GM12878 (cell line): ENCODE measurements at regions not wholly inside any gene's neighbourhood (a gene's known extent, or its start where the extent isn't known, plus 50 kb on each side); places are given as distances from the start of the nearest gene placed in this dataset.

Experiments
- CBFB ChIP-seq: IDR thresholded peaks from 2 replicates; pipeline ENCODE4 v1.6.1; 2016; ENCODE audit warnings: antibody characterized with exemption, low read depth
- CHD4 ChIP-seq: fragments of 200-600 bp; sonication (generic); IDR thresholded peaks from 2 replicates; pipeline ENCODE4 v1.6.1; 2016; ENCODE audit warnings: mild to moderate bottlenecking
- CTCF ChIP-seq, 3 experiments: IDR thresholded peaks in 2 of 3; conservative IDR thresholded peaks in 1 of 3; 2 replicates each; pipeline ENCODE4 v1.5.1; 2011; ENCODE audit warnings: low read depth in 3 of 3, low read length in 3 of 3, mild to moderate bottlenecking in 3 of 3, control low read depth in 2 of 3, moderate library complexity in 2 of 3, inconsistent platforms in 1 of 3, mixed read lengths in 1 of 3; ENCODE audit not compliant: control insufficient read depth in 2 of 3, insufficient read depth in 1 of 3; ENCODE audit errors: extremely low read depth in 1 of 3
- ESRRA ChIP-seq: IDR thresholded peaks from 2 replicates; pipeline ENCODE4 v1.6.1; 2012; ENCODE audit warnings: mild to moderate bottlenecking, low read length, improper control_type of control experiment
- GABPA ChIP-seq: IDR thresholded peaks from 2 replicates; pipeline ENCODE4 v1.6.1; 2014; ENCODE audit warnings: antibody characterized with exemption, low read depth, mild to moderate bottlenecking, inconsistent platforms
- MYC ChIP-seq: IDR thresholded peaks from 2 replicates; pipeline ENCODE4 v1.6.1; 2011; ENCODE audit warnings: mild to moderate bottlenecking, low read length, moderate library complexity, inconsistent platforms; ENCODE audit not compliant: insufficient read depth, insufficient replicate concordance, insufficient read length, severe bottlenecking
- PBX3 ChIP-seq: IDR thresholded peaks from 2 replicates; pipeline ENCODE4 v1.6.1; 2011; ENCODE audit warnings: mild to moderate bottlenecking, low read depth, low read length, moderate library complexity; ENCODE audit not compliant: insufficient replicate concordance
- TCF3 ChIP-seq: IDR thresholded peaks from 2 replicates; pipeline ENCODE4 v1.6.1; 2012; ENCODE audit warnings: low read depth, mild to moderate bottlenecking, low read length, borderline replicate concordance; ENCODE audit not compliant: insufficient read depth

GRCh38 chr14:71452987-71453386 lies 479.2 kb upstream of the RGS6 start:
- TF ChIP-seq CTCF (IDR thresholded peaks at IDR 0.05 in 2 of 3, conservative IDR thresholded peaks at IDR 0.05 in 1 of 3; ENCODE audit: control insufficient read depth in 2 of 3, extremely low read depth in 1 of 3, insufficient read depth in 1 of 3, low read depth in 3 of 3, low read length in 3 of 3), result no peak
- TF ChIP-seq TCF3, result no peak
- TF ChIP-seq MYC, result no peak
- no peak for TF ChIP-seq PBX3
- no peak for TF ChIP-seq CHD4
- TF ChIP-seq GABPA, result no peak
- no peak for TF ChIP-seq ESRRA
- no peak for TF ChIP-seq CBFB
